H1 (cell line): ENCODE measurements at regions not wholly inside any gene's neighbourhood (a gene's known extent, or its start where the extent isn't known, plus 50 kb on each side); places are given as distances from the start of the nearest gene placed in this dataset.

ENCODE experiments used
- CTCF ChIA-PET: fragments of 300-600 bp; sonication (Branson Sonifier 250); formaldehyde crosslinking; loops from one replicate; lab custom pipeline; 2021; ENCODE audit not compliant: partially characterized antibody; lab: Charles Lee
- POLR2A ChIA-PET: fragments of 300-600 bp; sonication (Branson Sonifier 250); formaldehyde crosslinking; loops from one replicate; lab custom pipeline; 2021; ENCODE audit warnings: inconsistent platforms; ENCODE audit not compliant: partially characterized antibody; lab: Charles Lee
- DNase-seq, 2 experiments: peaks; one replicate each; pipeline versions ENCODE4 v3.0.0 to v3.0.0-alpha.2; 2010 to 2022; ENCODE audit warnings: low spot score in 2 of 2, low read depth in 1 of 2, mixed read lengths in 1 of 2
- FAIRE-seq: peaks from 2 replicates; lab custom pipeline; 2011; peaks lifted over from hg19 to GRCh38; lab: Jason Lieb, UNC
- H2AFZ ChIP-seq: 2 replicates; pipeline ENCODE4 v1.8.1; 2012; ENCODE audit warnings: low read length, inconsistent platforms
- H2AK5ac ChIP-seq: 2 replicates; pipeline ENCODE4 v1.6.1; 2013; ENCODE audit warnings: low read depth, low read length
- H2BK120ac ChIP-seq: replicated peaks from 2 replicates; pipeline ENCODE3; 2013; ENCODE audit warnings: low read depth, low read length, inconsistent platforms
- H2BK12ac ChIP-seq: 2 replicates; pipeline ENCODE4 v1.6.1; 2013; ENCODE audit warnings: low read depth, low read length
- H2BK15ac ChIP-seq: 2 replicates; pipeline ENCODE4 v1.6.1; 2013; ENCODE audit warnings: low read length
- H2BK20ac ChIP-seq: 2 replicates; pipeline ENCODE4 v1.6.1; 2013; ENCODE audit warnings: low read length
- H2BK5ac ChIP-seq: 2 replicates; pipeline ENCODE4 v1.6.1; 2013; ENCODE audit warnings: low read depth, low read length
- H3K14ac ChIP-seq: 2 replicates; pipeline ENCODE4 v1.6.1; 2013; ENCODE audit warnings: inconsistent platforms; ENCODE audit not compliant: insufficient read length
- H3K18ac ChIP-seq: 2 replicates; pipeline ENCODE4 v1.6.1; 2013; ENCODE audit warnings: low read length; ENCODE audit errors: extremely low read depth
- H3K23ac ChIP-seq: 2 replicates; pipeline ENCODE4 v1.6.1; 2013; ENCODE audit warnings: inconsistent platforms; ENCODE audit not compliant: insufficient read length
- H3K23me2 ChIP-seq: 2 replicates; pipeline ENCODE4 v1.6.1; 2013; ENCODE audit warnings: low read depth, low read length
- H3K27ac ChIP-seq: 2 replicates; pipeline ENCODE4 v1.6.1; 2011; ENCODE audit warnings: low read depth, low read length, inconsistent platforms
- H3K27me3 ChIP-seq, 4 experiments: replicated peaks in 1 of 4; 1 replicate in 1 of 4; 2 replicates in 3 of 4; pipeline versions ENCODE4 v1.6.1 to v1.8.1; 2011 to 2013; ENCODE audit warnings: low read length in 3 of 4, mild to moderate bottlenecking in 3 of 4, inconsistent platforms in 2 of 4, mixed read lengths in 2 of 4, moderate library complexity in 1 of 4; ENCODE audit not compliant: control insufficient read depth in 3 of 4, insufficient read depth in 3 of 4; ENCODE audit errors: extremely low read depth in 1 of 4
- H3K36me3 ChIP-seq, 4 experiments: 2 replicates each; pipeline versions ENCODE4 v1.6.1 to v1.8.1; 2011 to 2013; ENCODE audit warnings: mild to moderate bottlenecking in 4 of 4, low read length in 3 of 4, moderate library complexity in 2 of 4, control low read depth in 1 of 4, inconsistent platforms in 1 of 4; ENCODE audit not compliant: insufficient read depth in 4 of 4, control insufficient read depth in 2 of 4
- H3K4ac ChIP-seq: replicated peaks from 2 replicates; pipeline ENCODE3; 2013; ENCODE audit warnings: low read length, low read depth, mixed read lengths, inconsistent platforms; ENCODE audit not compliant: insufficient read length
- H3K4me1 ChIP-seq, 4 experiments: replicated peaks in 1 of 4; 1 replicate in 1 of 4; 2 replicates in 3 of 4; pipeline versions ENCODE4 v1.6.1 to v1.8.1; 2011 to 2013; ENCODE audit warnings: low read length in 3 of 4, inconsistent platforms in 2 of 4, mixed read lengths in 1 of 4; ENCODE audit not compliant: insufficient read depth in 4 of 4, control insufficient read depth in 3 of 4
- H3K4me2 ChIP-seq, 2 experiments: 2 replicates each; pipeline versions ENCODE4 v1.6.1 to v1.8.1; 2011 to 2013; ENCODE audit warnings: low read depth in 2 of 2, low read length in 2 of 2, control low read depth in 1 of 2, inconsistent platforms in 1 of 2, mild to moderate bottlenecking in 1 of 2; ENCODE audit not compliant: insufficient read depth in 1 of 2
- H3K4me3 ChIP-seq, 4 experiments: fragments of 200-600, 300-600 bp in 1 of 4; sonication (generic), shearing (Covaris generic), sonication (Bioruptor Twin) in 1 of 4; 2 replicates each; pipeline versions ENCODE4 v1.5.1 to v1.8.1; 2011 to 2016; ENCODE audit warnings: low read length in 4 of 4, low read depth in 3 of 4, control low read depth in 2 of 4, inconsistent platforms in 2 of 4, mild to moderate bottlenecking in 2 of 4, mixed read lengths in 1 of 4, moderate library complexity in 1 of 4; ENCODE audit not compliant: insufficient read depth in 2 of 4; ENCODE audit errors: extremely low read depth in 1 of 4
- H3K56ac ChIP-seq: replicated peaks from 2 replicates; pipeline ENCODE3; 2013; ENCODE audit warnings: low read depth, mild to moderate bottlenecking, mixed read lengths, low read length, inconsistent platforms; ENCODE audit not compliant: insufficient read length
- H3K79me1 ChIP-seq: 2 replicates; pipeline ENCODE4 v1.6.1; 2013; ENCODE audit warnings: low read depth, low read length, control low read depth
- H3K79me2 ChIP-seq, 2 experiments: 2 replicates each; pipeline versions ENCODE4 v1.6.1 to v1.8.1; 2012 to 2013; ENCODE audit warnings: low read length in 2 of 2, mild to moderate bottlenecking in 2 of 2, inconsistent platforms in 1 of 2; ENCODE audit not compliant: insufficient read depth in 2 of 2, control insufficient read depth in 1 of 2
- H3K9ac ChIP-seq, 4 experiments: replicated peaks in 1 of 4; 1 replicate in 1 of 4; 2 replicates in 3 of 4; pipeline versions ENCODE4 v1.6.1 to v1.8.1; 2011 to 2013; ENCODE audit warnings: low read depth in 3 of 4, low read length in 3 of 4, control low read depth in 2 of 4, mild to moderate bottlenecking in 2 of 4, moderate library complexity in 2 of 4, inconsistent platforms in 1 of 4; ENCODE audit errors: extremely low read depth in 1 of 4
- H3K9me3 ChIP-seq, 2 experiments: 2 replicates each; pipeline versions ENCODE4 v1.6.1 to v1.8.1; 2012 to 2013; ENCODE audit warnings: mild to moderate bottlenecking in 2 of 2, moderate library complexity in 2 of 2, control low read depth in 1 of 2, inconsistent platforms in 1 of 2, low read depth in 1 of 2, low read length in 1 of 2, mixed read lengths in 1 of 2; ENCODE audit not compliant: insufficient read depth in 2 of 2
- H4K20me1 ChIP-seq, 2 experiments: replicated peaks in 1 of 2; 2 replicates each; pipeline versions ENCODE3 to v1.8.1; 2011 to 2013; ENCODE audit warnings: inconsistent platforms in 2 of 2, low read length in 2 of 2, mild to moderate bottlenecking in 1 of 2; ENCODE audit not compliant: insufficient read depth in 2 of 2, control insufficient read depth in 1 of 2
- H4K5ac ChIP-seq: 2 replicates; pipeline ENCODE4 v1.6.1; 2013; ENCODE audit warnings: low read length, low read depth, mixed read lengths, inconsistent platforms; ENCODE audit not compliant: insufficient read length
- H4K8ac ChIP-seq: 2 replicates; pipeline ENCODE4 v1.8.0; 2013; ENCODE audit warnings: mild to moderate bottlenecking, moderate library complexity, low read length, inconsistent platforms; ENCODE audit not compliant: insufficient read depth; ENCODE audit errors: extremely low read depth
- H4K91ac ChIP-seq: replicated peaks from 2 replicates; pipeline ENCODE3; 2013; ENCODE audit warnings: low read length, mixed read lengths, inconsistent platforms; ENCODE audit not compliant: insufficient read length
- ASH2L ChIP-seq: fragments of 200-600, 300-600 bp; sonication (generic); IDR thresholded peaks from one replicate; pipeline ENCODE4 v1.7.1; 2017; ENCODE audit warnings: low read length
- EP300 ChIP-seq, 2 experiments: IDR thresholded peaks; 1 replicate in 1 of 2; 2 replicates in 1 of 2; pipeline ENCODE4 v1.6.1; 2011 to 2012; ENCODE audit warnings: low read depth in 2 of 2, low read length in 2 of 2, mild to moderate bottlenecking in 2 of 2, borderline replicate concordance in 1 of 2, inconsistent platforms in 1 of 2, moderate library complexity in 1 of 2
- FOSL1 ChIP-seq: IDR thresholded peaks from 2 replicates; pipeline ENCODE4 v1.6.1; 2011; ENCODE audit warnings: mild to moderate bottlenecking, low read depth, low read length, moderate library complexity; ENCODE audit not compliant: insufficient read depth
- JUN ChIP-seq: IDR thresholded peaks from 2 replicates; pipeline ENCODE4 v1.6.1; 2011; ENCODE audit warnings: low read depth, mild to moderate bottlenecking, improper control_type of control experiment, low read length
- KDM4A ChIP-seq: IDR thresholded peaks from one replicate; pipeline ENCODE4 v1.7.1; 2012; ENCODE audit warnings: low read depth, mild to moderate bottlenecking, moderate library complexity, low read length, inconsistent platforms; ENCODE audit not compliant: severe bottlenecking
- NANOG ChIP-seq: IDR thresholded peaks from 2 replicates; pipeline ENCODE4 v1.6.1; 2011; ENCODE audit warnings: low read length, low read depth, mild to moderate bottlenecking, inconsistent platforms; ENCODE audit not compliant: insufficient read depth, poor library complexity, severe bottlenecking
- PHF8 ChIP-seq: fragments of 200-600 bp; sonication (generic); conservative IDR thresholded peaks from 2 replicates; pipeline ENCODE4 v1.7.1; 2012; ENCODE audit warnings: low read depth, mild to moderate bottlenecking, inconsistent platforms, low read length, moderate library complexity
- POU5F1 ChIP-seq: IDR thresholded peaks from 2 replicates; pipeline ENCODE4 v1.6.1; 2011; ENCODE audit warnings: low read depth, mild to moderate bottlenecking, low read length, moderate library complexity
- RXRA ChIP-seq: IDR thresholded peaks from 2 replicates; pipeline ENCODE4 v1.6.1; 2011; ENCODE audit warnings: low read depth, mild to moderate bottlenecking, low read length, moderate library complexity; ENCODE audit not compliant: insufficient read depth
- SP4 ChIP-seq: IDR thresholded peaks from 2 replicates; pipeline ENCODE4 v1.6.1; 2012; ENCODE audit warnings: low read length, inconsistent platforms
- SRF ChIP-seq: IDR thresholded peaks from 2 replicates; pipeline ENCODE4 v1.6.1; 2011; ENCODE audit warnings: mild to moderate bottlenecking, low read depth, low read length, moderate library complexity
- WGBS, 2 experiments: shearing (Covaris generic) in 1 of 2; methylation state at CpG; one replicate each; pipeline versions ENCODE4 v1.1.6 to v1.1.7; 2013 to 2015; ENCODE audit warnings: low lambda C conversion rate in 2 of 2, mixed read lengths in 2 of 2, inconsistent platforms in 1 of 2, low coverage in 1 of 2, missing lambda C conversion rate in 1 of 2; ENCODE audit not compliant: insufficient replicate concordance in 2 of 2, insufficient coverage in 1 of 2, insufficient read length in 1 of 2; ENCODE audit errors: extremely low coverage in 1 of 2, missing lambda C conversion rate in 1 of 2; 5-methylcytosine and 5-hydroxymethylcytosine counted together
- TF ChIP-seq, protein P1 (sequence below): IDR thresholded peaks from 2 replicates; pipeline ENCODE4 v1.6.1; 2012; ENCODE audit warnings: inconsistent platforms

DNA sequence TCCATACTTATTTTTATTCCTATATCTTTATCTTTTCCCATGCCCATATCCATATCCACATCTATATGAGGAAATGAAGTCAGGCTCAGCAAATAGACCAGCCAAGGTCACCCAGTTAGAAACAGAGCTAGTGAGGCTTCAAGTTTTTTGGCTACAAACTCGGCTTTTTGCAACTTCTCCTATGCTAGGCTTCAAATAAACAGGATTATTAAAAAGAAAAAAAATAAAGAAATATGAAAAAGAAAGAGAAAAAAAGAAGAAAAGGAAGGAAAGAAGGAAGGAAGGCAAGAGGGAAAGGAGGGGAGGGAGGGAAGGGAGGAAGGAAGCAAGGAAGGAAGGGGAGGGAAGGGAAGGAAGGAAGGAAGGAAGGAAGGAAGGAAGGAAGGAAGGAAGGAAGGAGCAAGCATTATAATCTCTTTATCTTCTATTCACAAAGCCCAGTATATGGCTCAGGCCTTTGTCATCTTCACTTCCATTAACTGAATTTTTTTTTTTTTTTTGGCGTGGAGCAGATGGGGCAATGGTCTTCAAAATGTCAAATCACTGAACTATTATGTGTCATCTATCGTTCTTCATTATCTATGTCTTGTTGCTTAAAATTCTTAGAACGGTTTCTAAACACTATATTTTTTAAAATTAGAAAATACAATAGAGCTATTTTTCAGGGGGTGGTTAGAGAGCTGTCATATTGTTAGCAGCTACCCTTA lies 418.2 kb downstream of the VRK1 start:
- no peaks in the 10 kb centered on the region for H4K20me1 ChIP-seq
- H3K9ac ChIP-seq: no peak overlapping the region
- H2BK20ac ChIP-seq: no peak overlapping the region
- no peaks in the 10 kb centered on the region for H3K9me3 ChIP-seq
- no peaks in the 10 kb centered on the region for H3K79me2 ChIP-seq
- H3K4me1 ChIP-seq: peaks cover 2 to 8% (median 6%) of the 10 kb centered on the region in 4 experiments; a peak in 5 of 7 replicates
- H2BK15ac ChIP-seq: no peak overlapping the region
- POLR2A ChIA-PET: no interaction called here
- FAIRE-seq (no peak), DNase-seq (no peak)
- H3K4me3 ChIP-seq: no peak overlapping the region
- CTCF ChIA-PET: interaction anchor here (0.7 to 0.8 kb wide), 2 partner anchors 15 to 16 kb away, joined by 3 to 4 read pairs; no protein-coding TSS in a partner anchor
- no peak overlapping the region for H2AFZ ChIP-seq
- no peak overlapping the region for H3K27ac ChIP-seq
- 90% methylated on average over 4 of the region's 4 CpGs; no CpG with 5 or more reads in 1 of the 2 experiments for WGBS, 2 experiments
- peaks cover 10% of the 10 kb centered on the region; the same call in 1 of the 2 replicates for H3K23me2 ChIP-seq
- no peak overlapping the region for H3K56ac ChIP-seq
- no peak overlapping the region for H4K8ac ChIP-seq
- no peak overlapping the region for H3K18ac ChIP-seq
- no peak overlapping the region for H3K23ac ChIP-seq
- H2BK120ac ChIP-seq: no peak overlapping the region
- no peak overlapping the region for H4K5ac ChIP-seq
- H2BK12ac ChIP-seq: no peak overlapping the region
- H3K27me3 ChIP-seq: peaks cover 0 to 10% (median 6%) of the 10 kb centered on the region in 4 experiments; a peak in 4 of 7 replicates
- H3K4me2 ChIP-seq: no peak overlapping the region
- no peak overlapping the region for H3K14ac ChIP-seq
- H3K36me3 ChIP-seq: no peaks in the 10 kb centered on the region
- no peak overlapping the region for H2AK5ac ChIP-seq
- no peaks in the 10 kb centered on the region for H3K79me1 ChIP-seq
- H2BK5ac ChIP-seq: no peak overlapping the region
- H4K91ac ChIP-seq: no peak overlapping the region
- no peak overlapping the region for H3K4ac ChIP-seq
- TF ChIP-seq JUN (no peak), FOSL1 (no peak), PHF8 (no peak), SP4 (no peak), KDM4A (no peak), NANOG (no peak), EP300 (IDR thresholded peaks at IDR 0.05; ENCODE audit: borderline replicate concordance in 1 of 2, low read depth in 2 of 2, low read length in 2 of 2) (no peak), SRF (no peak), ASH2L (no peak), POU5F1 (no peak), RXRA (no peak)
- TF ChIP-seq, protein P1, sequence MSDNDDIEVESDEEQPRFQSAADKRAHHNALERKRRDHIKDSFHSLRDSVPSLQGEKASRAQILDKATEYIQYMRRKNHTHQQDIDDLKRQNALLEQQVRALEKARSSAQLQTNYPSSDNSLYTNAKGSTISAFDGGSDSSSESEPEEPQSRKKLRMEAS: no peak
